Glutamatergic neuron (in vitro differentiated cells): ENCODE measurements at regions not wholly inside any gene's neighbourhood (a gene's known extent, or its start where the extent isn't known, plus 50 kb on each side); places are given as distances from the start of the nearest gene placed in this dataset.

Experiments
- DNase-seq: peaks from one replicate; pipeline ENCODE4 v3.0.0; 2022
- H3K27ac Mint-ChIP-seq: one replicate; pipeline ENCODE4 v1.8.0; 2020; ENCODE audit warnings: mild to moderate bottlenecking, mixed read lengths, inconsistent platforms; ENCODE audit not compliant: unreplicated experiment
- H3K27me3 Mint-ChIP-seq: one replicate; pipeline ENCODE4 v1.8.0; 2020; ENCODE audit warnings: mild to moderate bottlenecking, moderate library complexity, mixed read lengths, inconsistent platforms; ENCODE audit not compliant: unreplicated experiment
- H3K36me3 Mint-ChIP-seq: one replicate; pipeline ENCODE4 v1.8.0; 2020; ENCODE audit warnings: mild to moderate bottlenecking, mixed read lengths, inconsistent platforms; ENCODE audit not compliant: unreplicated experiment
- H3K4me1 Mint-ChIP-seq: one replicate; pipeline ENCODE4 v1.8.0; 2020; ENCODE audit warnings: mild to moderate bottlenecking, low read depth, mixed read lengths, inconsistent platforms; ENCODE audit not compliant: unreplicated experiment
- H3K4me3 Mint-ChIP-seq: one replicate; pipeline ENCODE4 v1.8.0; 2020; ENCODE audit warnings: mild to moderate bottlenecking, mixed read lengths, inconsistent platforms; ENCODE audit not compliant: unreplicated experiment
- H3K9me3 Mint-ChIP-seq: one replicate; pipeline ENCODE4 v1.8.0; 2020; ENCODE audit warnings: mild to moderate bottlenecking, moderate library complexity, mixed read lengths, inconsistent platforms; ENCODE audit not compliant: unreplicated experiment
- TF ChIP-seq, protein P1 (sequence below): fragments of 200-600 bp; sonication (generic); IDR thresholded peaks from one replicate; pipeline ENCODE4 v1.5.0; 2021; ENCODE audit not compliant: partially characterized antibody, unreplicated experiment

DNA sequence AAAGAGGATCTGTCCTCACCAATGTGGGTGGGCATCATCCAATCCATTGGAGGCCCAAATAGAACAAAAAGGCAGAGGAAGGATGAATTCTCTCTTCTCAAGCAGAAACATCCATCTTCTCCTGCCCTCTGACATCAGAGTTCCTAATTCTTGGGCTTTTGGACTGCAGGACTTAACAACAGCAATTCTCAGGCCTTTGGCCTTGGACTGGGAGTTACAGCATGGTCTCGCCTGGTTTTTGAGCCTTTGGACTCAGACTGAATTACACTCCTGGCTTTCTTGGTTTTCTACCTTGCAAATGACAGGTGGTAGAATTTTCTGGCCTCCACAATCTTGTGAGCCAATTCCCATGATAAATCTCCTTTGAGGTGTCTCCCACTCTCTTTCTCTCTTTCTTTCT is 60.5 kb upstream of the CD180 start:
- Mint-ChIP-seq H3K27me3 (no peaks in the 10 kb centered on the region), H3K27ac (no peak overlapping the region), H3K4me3 (no peak overlapping the region), H3K9me3 (peaks cover 4% of the 10 kb centered on the region), H3K4me1 (no peaks in the 10 kb centered on the region), H3K36me3 (peaks cover 13% of the 10 kb centered on the region)
- TF ChIP-seq, protein P1, sequence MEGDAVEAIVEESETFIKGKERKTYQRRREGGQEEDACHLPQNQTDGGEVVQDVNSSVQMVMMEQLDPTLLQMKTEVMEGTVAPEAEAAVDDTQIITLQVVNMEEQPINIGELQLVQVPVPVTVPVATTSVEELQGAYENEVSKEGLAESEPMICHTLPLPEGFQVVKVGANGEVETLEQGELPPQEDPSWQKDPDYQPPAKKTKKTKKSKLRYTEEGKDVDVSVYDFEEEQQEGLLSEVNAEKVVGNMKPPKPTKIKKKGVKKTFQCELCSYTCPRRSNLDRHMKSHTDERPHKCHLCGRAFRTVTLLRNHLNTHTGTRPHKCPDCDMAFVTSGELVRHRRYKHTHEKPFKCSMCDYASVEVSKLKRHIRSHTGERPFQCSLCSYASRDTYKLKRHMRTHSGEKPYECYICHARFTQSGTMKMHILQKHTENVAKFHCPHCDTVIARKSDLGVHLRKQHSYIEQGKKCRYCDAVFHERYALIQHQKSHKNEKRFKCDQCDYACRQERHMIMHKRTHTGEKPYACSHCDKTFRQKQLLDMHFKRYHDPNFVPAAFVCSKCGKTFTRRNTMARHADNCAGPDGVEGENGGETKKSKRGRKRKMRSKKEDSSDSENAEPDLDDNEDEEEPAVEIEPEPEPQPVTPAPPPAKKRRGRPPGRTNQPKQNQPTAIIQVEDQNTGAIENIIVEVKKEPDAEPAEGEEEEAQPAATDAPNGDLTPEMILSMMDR, result no peak
- DNase-seq, result no peak

DNA sequence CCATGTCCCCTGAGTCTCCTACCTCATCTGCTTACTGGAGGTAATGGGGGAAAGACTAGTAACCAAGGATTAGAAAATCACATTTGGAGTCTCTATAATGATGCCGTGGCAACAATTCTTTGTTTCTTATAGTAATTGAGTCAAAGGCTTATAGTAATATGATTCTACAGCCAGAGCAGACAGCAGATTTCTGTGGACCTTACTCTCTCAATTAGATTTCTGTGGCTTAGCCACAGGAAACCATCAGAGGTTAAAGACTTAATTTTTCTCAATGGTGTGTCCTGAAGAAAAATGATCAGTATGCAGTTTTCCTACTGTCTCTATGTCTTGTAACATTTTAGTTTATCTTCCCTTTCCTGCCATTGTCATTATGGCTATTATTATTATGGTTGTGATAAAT is 59.3 kb upstream of the CD180 start:
- no peak for DNase-seq
- Mint-ChIP-seq H3K4me3 (no peak overlapping the region), H3K36me3 (peaks cover 9% of the 10 kb centered on the region), H3K27ac (no peak overlapping the region), H3K27me3 (no peaks in the 10 kb centered on the region), H3K4me1 (no peaks in the 10 kb centered on the region), H3K9me3 (peaks cover 4% of the 10 kb centered on the region)
- TF ChIP-seq, protein P1, result no peak

DNA sequence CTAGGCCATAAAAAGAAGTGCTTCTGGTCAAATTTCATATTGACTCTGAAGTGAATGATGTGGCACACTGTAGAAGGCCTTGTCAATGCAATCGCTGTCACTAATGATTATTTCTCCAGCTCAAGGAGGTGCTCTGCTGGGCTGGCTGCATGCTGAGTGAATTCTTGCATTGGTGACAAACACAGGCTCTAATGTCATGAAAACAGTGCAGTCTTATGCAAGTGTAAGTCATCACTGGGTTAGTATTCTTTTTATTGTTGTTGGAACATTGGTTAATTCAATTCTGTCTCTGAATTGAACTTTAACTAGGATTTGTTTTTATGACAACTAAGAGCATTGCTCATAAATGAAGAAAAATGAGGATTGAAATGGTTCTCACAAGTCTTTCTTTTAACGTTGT is 57.3 kb upstream of the CD180 start:
- peaks cover 9% of the 10 kb centered on the region for H3K36me3 Mint-ChIP-seq
- no peaks in the 10 kb centered on the region for H3K9me3 Mint-ChIP-seq
- no peaks in the 10 kb centered on the region for H3K4me1 Mint-ChIP-seq
- H3K4me3 Mint-ChIP-seq, result no peak overlapping the region
- TF ChIP-seq, protein P1, result no peak
- no peaks in the 10 kb centered on the region for H3K27me3 Mint-ChIP-seq
- no peak for DNase-seq
- no peak overlapping the region for H3K27ac Mint-ChIP-seq

DNA sequence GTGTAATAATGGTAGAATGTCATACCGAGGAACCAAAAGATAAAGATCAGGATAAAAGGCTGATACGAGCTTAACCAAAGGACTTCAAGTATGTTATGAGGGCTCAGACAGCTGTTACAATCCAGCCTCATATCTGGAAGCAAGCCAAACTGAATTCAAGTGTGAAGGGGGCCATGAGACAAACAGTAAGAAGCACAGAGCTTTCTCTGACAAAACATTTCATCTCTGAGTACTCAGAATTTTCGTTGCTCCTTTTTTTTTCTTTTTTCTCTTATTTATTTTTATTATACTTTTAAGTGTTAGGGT is 52.9 kb upstream of the CD180 start:
- Mint-ChIP-seq H3K4me1 (peaks cover 3% of the 10 kb centered on the region), H3K4me3 (no peak overlapping the region), H3K36me3 (peaks cover 9% of the 10 kb centered on the region), H3K9me3 (no peaks in the 10 kb centered on the region), H3K27me3 (peaks cover 2% of the 10 kb centered on the region), H3K27ac (no peak overlapping the region)
- no peak for DNase-seq
- TF ChIP-seq, protein P1, result no peak

DNA sequence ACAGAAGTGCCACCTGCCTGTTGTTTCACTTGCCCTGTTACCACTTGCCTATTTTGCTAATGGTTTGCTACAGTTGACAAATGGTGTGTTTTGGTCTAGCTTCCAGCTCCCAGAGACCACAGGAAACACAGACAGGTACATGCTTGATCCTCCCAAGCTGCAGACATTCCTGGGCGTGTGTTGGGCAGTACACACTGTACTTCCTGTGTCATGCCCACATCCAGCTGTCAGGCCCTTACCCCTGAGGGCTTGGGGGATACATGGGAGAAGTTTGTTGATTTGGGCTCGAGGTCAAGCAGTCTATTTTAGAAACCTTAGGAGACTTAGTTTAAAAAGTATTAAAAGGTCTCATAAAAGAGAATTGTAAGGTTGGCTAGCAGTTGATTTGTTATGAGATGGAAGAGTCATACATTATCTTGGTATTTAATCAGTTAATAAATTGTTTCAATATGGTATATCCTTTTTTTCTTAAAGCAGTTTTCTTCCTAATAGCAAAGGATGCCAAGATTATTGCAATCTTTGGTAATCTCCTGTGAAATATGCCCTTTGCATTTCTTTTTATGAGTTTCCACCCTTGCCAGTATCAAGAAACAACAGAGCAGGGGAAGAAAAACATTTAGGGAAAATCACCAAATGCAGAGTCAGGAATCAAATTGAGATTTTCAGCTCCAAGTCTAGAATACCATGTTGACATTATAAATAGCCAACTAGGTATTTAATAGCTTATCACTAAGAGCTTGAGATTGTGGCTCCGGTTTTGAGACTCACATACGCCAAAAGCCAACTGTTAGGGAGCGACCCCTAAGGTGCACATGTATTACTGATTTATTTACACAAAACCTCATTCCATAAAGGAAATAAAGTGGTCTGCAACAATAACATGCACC is 52.3 kb upstream of the CD180 start:
- Mint-ChIP-seq H3K9me3 (no peaks in the 10 kb centered on the region), H3K4me3 (no peak overlapping the region)
- TF ChIP-seq, protein P1, result no peak

More for the DNA sequence above, 52.3 kb upstream of the CD180 start:
- DNase-seq, result no peak
- Mint-ChIP-seq H3K27ac (no peak overlapping the region), H3K4me1 (peaks cover 3% of the 10 kb centered on the region), H3K27me3 (peaks cover 2% of the 10 kb centered on the region), H3K36me3 (peaks cover 9% of the 10 kb centered on the region)
